ENCODE measurements at regions not wholly inside any gene's neighbourhood (a gene's known extent, or its start where the extent isn't known, plus 50 kb on each side); places are given as distances from the start of the nearest gene placed in this dataset.
A peak's percentile ranks its signal among the peaks of the same experiment; 100 is the strongest.

DNA sequence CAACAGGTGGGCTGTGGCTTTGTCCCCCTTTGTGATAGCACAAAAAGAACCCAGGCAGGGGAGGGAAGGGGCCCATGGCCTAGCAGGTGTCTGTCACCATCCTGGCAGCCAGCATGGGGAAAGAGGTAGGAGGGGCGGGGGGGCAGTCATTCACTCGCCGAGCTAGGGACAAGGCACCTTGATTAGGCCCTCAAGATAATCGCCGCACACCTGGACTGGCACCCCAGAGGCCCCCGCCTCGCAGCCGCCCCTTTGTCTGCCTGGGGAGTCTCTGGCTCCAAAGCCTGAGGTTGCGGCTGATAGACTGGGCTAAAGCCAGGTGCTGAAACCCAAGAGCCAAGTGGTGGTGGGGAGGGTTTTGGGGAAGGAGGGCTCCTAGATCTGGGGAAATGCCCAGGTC is 151.2 kb upstream of the PCBD1 start:
- CTCF ChIA-PET = no interaction called here
- TF ChIP-seq SCRT2 (tag by site-specific recombination; IDR thresholded peaks at IDR 0.05) (0 out of 2 replicates have a peak, but pooled peaks have one; percentile 28), ZSCAN23 (tag by site-specific recombination; IDR thresholded peaks at IDR 0.05) (no peak)
- Histone ChIP-seq H3K36me3 (ENCODE audit: control insufficient read depth in 2 of 2, insufficient read depth in 1 of 2, low read length in 2 of 2) (no peaks in the 10 kb centered on the region), H3K9me3 (ENCODE audit: control insufficient read depth, insufficient read depth, low read depth, low read length) (no peaks in the 10 kb centered on the region), H3K4me1 (ENCODE audit: control insufficient read depth, insufficient read depth, low read length) (no peaks in the 10 kb centered on the region), H3K27ac (ENCODE audit: extremely low read depth, low read depth, low read length) (no peak overlapping the region), H3K4me3 (ENCODE audit: low read depth, low read length) (no peak overlapping the region)
- POLR2A ChIA-PET = no interaction called here

DNA sequence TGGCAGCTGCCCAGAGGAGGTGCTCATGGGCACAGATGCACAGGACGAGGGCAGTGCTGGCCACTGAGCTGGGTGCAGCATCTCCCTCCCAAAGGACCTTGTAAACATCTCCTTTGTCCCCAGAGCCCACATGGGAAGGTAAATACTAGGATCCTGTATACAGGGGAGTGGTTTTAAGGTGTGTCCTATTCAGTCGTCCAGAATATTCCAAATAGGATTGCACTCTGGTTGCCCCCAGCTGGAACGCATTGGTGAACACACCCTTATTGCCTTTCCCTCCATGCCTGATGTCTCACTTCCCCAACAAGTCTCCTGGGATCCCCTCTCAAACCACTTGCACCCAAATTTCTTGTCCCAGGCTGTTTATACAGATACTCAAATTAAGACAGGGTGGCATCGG is 152.0 kb upstream of the PCBD1 start:
- Histone ChIP-seq H3K4me1 (ENCODE audit: control insufficient read depth, insufficient read depth, low read length) (no peaks in the 10 kb centered on the region), H3K36me3 (ENCODE audit: control insufficient read depth in 2 of 2, insufficient read depth in 1 of 2, low read length in 2 of 2) (no peaks in the 10 kb centered on the region), H3K27ac (ENCODE audit: extremely low read depth, low read depth, low read length) (no peak overlapping the region), H3K9me3 (ENCODE audit: control insufficient read depth, insufficient read depth, low read depth, low read length) (no peaks in the 10 kb centered on the region), H3K4me3 (ENCODE audit: low read depth, low read length) (no peak overlapping the region)
- no peak for TF ChIP-seq ZNF341 (tag by site-specific recombination; IDR thresholded peaks at IDR 0.05; ENCODE audit: low read depth)
- TF ChIP-seq HOXD13 (CRISPR knock-in tag; IDR thresholded peaks at IDR 0.05; ENCODE audit: borderline replicate concordance) = no peak
- no peak for TF ChIP-seq BCL11A (tag by site-specific recombination; IDR thresholded peaks at IDR 0.05; ENCODE audit: low read depth)
- TF ChIP-seq ZNF302 (tag by site-specific recombination; IDR thresholded peaks at IDR 0.05; ENCODE audit: low read depth) = no peak
- no peak for TF ChIP-seq ZNF792 (tag by site-specific recombination; IDR thresholded peaks at IDR 0.05)
- TF ChIP-seq SETDB1 (IDR thresholded peaks at IDR 0.05; ENCODE audit: insufficient read length, low read length) = no peak
- ChIA-PET CTCF (no interaction called here), POLR2A (no interaction called here)

DNA sequence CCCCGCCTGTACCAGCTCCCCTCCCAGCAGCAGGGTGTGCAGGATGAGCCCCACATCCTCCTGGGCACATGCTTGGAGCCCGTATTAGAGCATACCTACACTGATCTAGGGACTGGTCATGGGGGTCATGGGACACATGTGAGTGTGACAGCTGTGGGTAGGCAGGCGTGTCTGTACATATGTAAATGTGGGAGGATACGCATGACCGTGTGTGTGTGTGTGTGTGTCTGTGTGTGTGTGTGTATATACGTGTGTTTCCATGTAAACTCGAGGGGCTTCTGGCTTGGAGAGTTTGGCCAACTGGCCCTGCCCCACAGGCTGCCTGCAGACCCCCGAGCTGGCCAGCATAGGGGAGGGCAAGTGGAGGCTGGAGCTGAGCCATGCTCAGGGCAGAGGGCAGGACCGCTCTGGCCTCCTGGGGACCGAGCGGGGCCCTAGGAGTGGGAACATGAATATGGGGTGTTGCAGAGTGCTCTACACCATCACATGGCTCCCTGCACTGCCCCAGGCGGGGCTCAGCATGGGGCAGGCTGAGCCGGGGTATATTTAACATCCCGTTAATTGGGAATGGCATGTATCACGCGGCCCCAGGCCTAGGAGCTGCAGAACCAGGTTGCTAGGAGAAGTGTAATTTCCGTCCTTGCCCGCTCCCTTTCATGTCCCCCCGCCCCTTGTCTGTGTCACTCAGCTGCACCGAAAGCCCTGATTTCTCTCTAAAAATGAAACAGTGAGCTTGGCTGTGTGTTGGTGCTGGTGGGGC is 152.7 kb upstream of the PCBD1 start:
- no peak for TF ChIP-seq ZNF114 (tag by site-specific recombination; IDR thresholded peaks at IDR 0.05)
- TF ChIP-seq ZBTB20 (tag by site-specific recombination; IDR thresholded peaks at IDR 0.05) = peak; percentile 15; the same call in 1 of the 2 replicates
- TF ChIP-seq GLIS2 (tag by site-specific recombination; IDR thresholded peaks at IDR 0.05) = peak; percentile 45
- 0 out of 2 replicates have a peak, but pooled peaks have one; percentile 9 for TF ChIP-seq ZIC2 (tag by site-specific recombination; IDR thresholded peaks at IDR 0.05)
- no peak overlapping the region for H3K27ac ChIP-seq (ENCODE audit: extremely low read depth, low read depth, low read length)
- ChIA-PET CTCF (interaction anchor here (0.9 kb wide), 1 partner anchor 138 kb away, joined by 5 read pairs; no protein-coding TSS in a partner anchor), POLR2A (no interaction called here)
- H3K4me3 ChIP-seq (ENCODE audit: low read depth, low read length) = no peak overlapping the region
- no peaks in the 10 kb centered on the region for H3K9me3 ChIP-seq (ENCODE audit: control insufficient read depth, insufficient read depth, low read depth, low read length)
- H3K4me1 ChIP-seq (ENCODE audit: control insufficient read depth, insufficient read depth, low read length) = no peaks in the 10 kb centered on the region
- no peaks in the 10 kb centered on the region for H3K36me3 ChIP-seq (ENCODE audit: control insufficient read depth in 2 of 2, insufficient read depth in 1 of 2, low read length in 2 of 2)

DNA sequence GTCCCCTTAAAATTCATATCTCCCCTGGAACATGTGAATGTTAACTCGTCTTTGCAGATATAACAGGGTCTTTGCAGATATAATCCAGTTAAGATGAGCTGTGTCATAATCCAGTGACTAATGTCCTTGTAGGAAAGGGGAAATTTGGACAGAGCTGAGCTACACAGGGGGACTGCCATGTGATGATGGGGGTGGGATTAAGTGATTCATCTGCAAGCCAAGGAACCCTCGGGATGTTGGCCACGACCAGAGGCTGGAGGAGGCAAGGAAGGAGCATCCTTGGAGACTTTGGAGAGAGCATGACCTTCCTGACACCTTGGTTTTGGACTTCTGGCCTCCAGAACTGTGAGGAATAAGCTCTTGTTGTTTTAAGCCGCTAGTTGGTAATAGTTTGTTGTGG is 153.9 kb upstream of the PCBD1 start:
- ChIA-PET POLR2A (no interaction called here), CTCF (interaction anchor here (0.6 kb wide), 1 partner anchor 194 kb away, joined by 4 read pairs; no protein-coding TSS in a partner anchor)
- Histone ChIP-seq H3K9me3 (ENCODE audit: control insufficient read depth, insufficient read depth, low read depth, low read length) (no peaks in the 10 kb centered on the region), H3K36me3 (ENCODE audit: control insufficient read depth in 2 of 2, insufficient read depth in 1 of 2, low read length in 2 of 2) (no peaks in the 10 kb centered on the region), H3K4me1 (ENCODE audit: control insufficient read depth, insufficient read depth, low read length) (no peaks in the 10 kb centered on the region), H3K4me3 (ENCODE audit: low read depth, low read length) (no peak overlapping the region), H3K27ac (ENCODE audit: extremely low read depth, low read depth, low read length) (no peak overlapping the region)
- TF ChIP-seq ZSCAN23 (tag by site-specific recombination; IDR thresholded peaks at IDR 0.05) = no peak
- TF ChIP-seq SALL2 (tag by site-specific recombination; IDR thresholded peaks at IDR 0.05; ENCODE audit: borderline replicate concordance) = no peak
- no peak for TF ChIP-seq MYNN (tag by site-specific recombination; IDR thresholded peaks at IDR 0.05; ENCODE audit: borderline replicate concordance)
- TF ChIP-seq, protein P1, sequence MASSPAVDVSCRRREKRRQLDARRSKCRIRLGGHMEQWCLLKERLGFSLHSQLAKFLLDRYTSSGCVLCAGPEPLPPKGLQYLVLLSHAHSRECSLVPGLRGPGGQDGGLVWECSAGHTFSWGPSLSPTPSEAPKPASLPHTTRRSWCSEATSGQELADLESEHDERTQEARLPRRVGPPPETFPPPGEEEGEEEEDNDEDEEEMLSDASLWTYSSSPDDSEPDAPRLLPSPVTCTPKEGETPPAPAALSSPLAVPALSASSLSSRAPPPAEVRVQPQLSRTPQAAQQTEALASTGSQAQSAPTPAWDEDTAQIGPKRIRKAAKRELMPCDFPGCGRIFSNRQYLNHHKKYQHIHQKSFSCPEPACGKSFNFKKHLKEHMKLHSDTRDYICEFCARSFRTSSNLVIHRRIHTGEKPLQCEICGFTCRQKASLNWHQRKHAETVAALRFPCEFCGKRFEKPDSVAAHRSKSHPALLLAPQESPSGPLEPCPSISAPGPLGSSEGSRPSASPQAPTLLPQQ (tag by site-specific recombination; IDR thresholded peaks at IDR 0.05) = no peak
- TF ChIP-seq OVOL3 (tag by site-specific recombination; IDR thresholded peaks at IDR 0.05) = no peak
- TF ChIP-seq ZNF558 (tag by site-specific recombination; IDR thresholded peaks at IDR 0.05) = no peak

Measured in HEK293 (cell line).